ENCODE measurements at regions not wholly inside any gene's neighbourhood (a gene's known extent, or its start where the extent isn't known, plus 50 kb on each side); places are given as distances from the start of the nearest gene placed in this dataset.

DNA sequence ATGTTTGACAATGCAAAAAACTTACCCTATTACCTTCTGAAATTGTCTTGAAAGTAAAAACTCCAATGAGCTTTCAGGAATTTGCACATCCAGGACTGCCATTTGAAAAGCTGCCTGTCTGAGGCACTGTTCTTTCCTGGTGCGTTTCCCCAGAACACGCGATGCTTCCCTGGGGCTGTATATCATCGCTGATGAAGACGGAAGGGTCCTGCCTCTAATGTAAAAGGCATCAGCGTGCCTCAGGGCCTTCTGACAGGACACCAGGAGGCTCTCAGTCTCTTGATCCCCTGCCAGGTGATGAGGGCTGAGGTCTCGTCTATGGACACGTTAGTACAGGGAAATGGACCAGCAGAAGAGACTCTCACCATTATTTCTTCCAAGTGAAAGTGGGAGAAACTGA is 296.8 kb downstream of the EFNB2 start (continued):
- TF ChIP-seq, protein P1, sequence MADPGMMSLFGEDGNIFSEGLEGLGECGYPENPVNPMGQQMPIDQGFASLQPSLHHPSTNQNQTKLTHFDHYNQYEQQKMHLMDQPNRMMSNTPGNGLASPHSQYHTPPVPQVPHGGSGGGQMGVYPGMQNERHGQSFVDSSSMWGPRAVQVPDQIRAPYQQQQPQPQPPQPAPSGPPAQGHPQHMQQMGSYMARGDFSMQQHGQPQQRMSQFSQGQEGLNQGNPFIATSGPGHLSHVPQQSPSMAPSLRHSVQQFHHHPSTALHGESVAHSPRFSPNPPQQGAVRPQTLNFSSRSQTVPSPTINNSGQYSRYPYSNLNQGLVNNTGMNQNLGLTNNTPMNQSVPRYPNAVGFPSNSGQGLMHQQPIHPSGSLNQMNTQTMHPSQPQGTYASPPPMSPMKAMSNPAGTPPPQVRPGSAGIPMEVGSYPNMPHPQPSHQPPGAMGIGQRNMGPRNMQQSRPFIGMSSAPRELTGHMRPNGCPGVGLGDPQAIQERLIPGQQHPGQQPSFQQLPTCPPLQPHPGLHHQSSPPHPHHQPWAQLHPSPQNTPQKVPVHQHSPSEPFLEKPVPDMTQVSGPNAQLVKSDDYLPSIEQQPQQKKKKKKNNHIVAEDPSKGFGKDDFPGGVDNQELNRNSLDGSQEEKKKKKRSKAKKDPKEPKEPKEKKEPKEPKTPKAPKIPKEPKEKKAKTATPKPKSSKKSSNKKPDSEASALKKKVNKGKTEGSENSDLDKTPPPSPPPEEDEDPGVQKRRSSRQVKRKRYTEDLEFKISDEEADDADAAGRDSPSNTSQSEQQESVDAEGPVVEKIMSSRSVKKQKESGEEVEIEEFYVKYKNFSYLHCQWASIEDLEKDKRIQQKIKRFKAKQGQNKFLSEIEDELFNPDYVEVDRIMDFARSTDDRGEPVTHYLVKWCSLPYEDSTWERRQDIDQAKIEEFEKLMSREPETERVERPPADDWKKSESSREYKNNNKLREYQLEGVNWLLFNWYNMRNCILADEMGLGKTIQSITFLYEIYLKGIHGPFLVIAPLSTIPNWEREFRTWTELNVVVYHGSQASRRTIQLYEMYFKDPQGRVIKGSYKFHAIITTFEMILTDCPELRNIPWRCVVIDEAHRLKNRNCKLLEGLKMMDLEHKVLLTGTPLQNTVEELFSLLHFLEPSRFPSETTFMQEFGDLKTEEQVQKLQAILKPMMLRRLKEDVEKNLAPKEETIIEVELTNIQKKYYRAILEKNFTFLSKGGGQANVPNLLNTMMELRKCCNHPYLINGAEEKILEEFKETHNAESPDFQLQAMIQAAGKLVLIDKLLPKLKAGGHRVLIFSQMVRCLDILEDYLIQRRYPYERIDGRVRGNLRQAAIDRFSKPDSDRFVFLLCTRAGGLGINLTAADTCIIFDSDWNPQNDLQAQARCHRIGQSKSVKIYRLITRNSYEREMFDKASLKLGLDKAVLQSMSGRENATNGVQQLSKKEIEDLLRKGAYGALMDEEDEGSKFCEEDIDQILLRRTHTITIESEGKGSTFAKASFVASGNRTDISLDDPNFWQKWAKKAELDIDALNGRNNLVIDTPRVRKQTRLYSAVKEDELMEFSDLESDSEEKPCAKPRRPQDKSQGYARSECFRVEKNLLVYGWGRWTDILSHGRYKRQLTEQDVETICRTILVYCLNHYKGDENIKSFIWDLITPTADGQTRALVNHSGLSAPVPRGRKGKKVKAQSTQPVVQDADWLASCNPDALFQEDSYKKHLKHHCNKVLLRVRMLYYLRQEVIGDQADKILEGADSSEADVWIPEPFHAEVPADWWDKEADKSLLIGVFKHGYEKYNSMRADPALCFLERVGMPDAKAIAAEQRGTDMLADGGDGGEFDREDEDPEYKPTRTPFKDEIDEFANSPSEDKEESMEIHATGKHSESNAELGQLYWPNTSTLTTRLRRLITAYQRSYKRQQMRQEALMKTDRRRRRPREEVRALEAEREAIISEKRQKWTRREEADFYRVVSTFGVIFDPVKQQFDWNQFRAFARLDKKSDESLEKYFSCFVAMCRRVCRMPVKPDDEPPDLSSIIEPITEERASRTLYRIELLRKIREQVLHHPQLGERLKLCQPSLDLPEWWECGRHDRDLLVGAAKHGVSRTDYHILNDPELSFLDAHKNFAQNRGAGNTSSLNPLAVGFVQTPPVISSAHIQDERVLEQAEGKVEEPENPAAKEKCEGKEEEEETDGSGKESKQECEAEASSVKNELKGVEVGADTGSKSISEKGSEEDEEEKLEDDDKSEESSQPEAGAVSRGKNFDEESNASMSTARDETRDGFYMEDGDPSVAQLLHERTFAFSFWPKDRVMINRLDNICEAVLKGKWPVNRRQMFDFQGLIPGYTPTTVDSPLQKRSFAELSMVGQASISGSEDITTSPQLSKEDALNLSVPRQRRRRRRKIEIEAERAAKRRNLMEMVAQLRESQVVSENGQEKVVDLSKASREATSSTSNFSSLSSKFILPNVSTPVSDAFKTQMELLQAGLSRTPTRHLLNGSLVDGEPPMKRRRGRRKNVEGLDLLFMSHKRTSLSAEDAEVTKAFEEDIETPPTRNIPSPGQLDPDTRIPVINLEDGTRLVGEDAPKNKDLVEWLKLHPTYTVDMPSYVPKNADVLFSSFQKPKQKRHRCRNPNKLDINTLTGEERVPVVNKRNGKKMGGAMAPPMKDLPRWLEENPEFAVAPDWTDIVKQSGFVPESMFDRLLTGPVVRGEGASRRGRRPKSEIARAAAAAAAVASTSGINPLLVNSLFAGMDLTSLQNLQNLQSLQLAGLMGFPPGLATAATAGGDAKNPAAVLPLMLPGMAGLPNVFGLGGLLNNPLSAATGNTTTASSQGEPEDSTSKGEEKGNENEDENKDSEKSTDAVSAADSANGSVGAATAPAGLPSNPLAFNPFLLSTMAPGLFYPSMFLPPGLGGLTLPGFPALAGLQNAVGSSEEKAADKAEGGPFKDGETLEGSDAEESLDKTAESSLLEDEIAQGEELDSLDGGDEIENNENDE (IDR thresholded peaks at IDR 0.05; ENCODE audit: insufficient replicate concordance, low read length) = no peak
